ENCODE measurements at regions not wholly inside any gene's neighbourhood (a gene's known extent, or its start where the extent isn't known, plus 50 kb on each side); places are given as distances from the start of the nearest gene placed in this dataset.

GRCh38 chr6:21337263-21337662, 256.3 kb upstream of the SOX4 start:
- no peak for TF ChIP-seq YY1 (tag by site-specific recombination; IDR thresholded peaks at IDR 0.05)
- TF ChIP-seq ZNF670 (tag by site-specific recombination; IDR thresholded peaks at IDR 0.05; ENCODE audit: low read depth) = no peak
- TF ChIP-seq SP7 (tag by site-specific recombination; IDR thresholded peaks at IDR 0.05) = no peak
- TF ChIP-seq ZNF138 (tag by site-specific recombination; IDR thresholded peaks at IDR 0.05; ENCODE audit: borderline replicate concordance) = no peak
- TF ChIP-seq ZNF513 (tag by site-specific recombination; IDR thresholded peaks at IDR 0.05) = peak; percentile 82
- TF ChIP-seq PRDM4 (tag by site-specific recombination; IDR thresholded peaks at IDR 0.05) = no peak
- no peak for TF ChIP-seq BCL11B (tag by site-specific recombination; IDR thresholded peaks at IDR 0.05; ENCODE audit: low read depth)
- TF ChIP-seq ZNF280C (tag by site-specific recombination; IDR thresholded peaks at IDR 0.05) = no peak
- no peak for TF ChIP-seq ZNF621 (tag by site-specific recombination; IDR thresholded peaks at IDR 0.05)
- no peak for TF ChIP-seq ZSCAN23 (tag by site-specific recombination; IDR thresholded peaks at IDR 0.05)
- TF ChIP-seq ZNF248 (tag by site-specific recombination; IDR thresholded peaks at IDR 0.05) = no peak
- TF ChIP-seq ZNF26 (tag by site-specific recombination; IDR thresholded peaks at IDR 0.05) = 0 out of 2 replicates have a peak, but pooled peaks have one; percentile 27
- no peak for TF ChIP-seq ZNF544 (tag by site-specific recombination; IDR thresholded peaks at IDR 0.05)
- TF ChIP-seq ZNF302 (tag by site-specific recombination; IDR thresholded peaks at IDR 0.05; ENCODE audit: low read depth) = no peak
- TF ChIP-seq ZNF311 (tag by site-specific recombination; IDR thresholded peaks at IDR 0.05; ENCODE audit: borderline replicate concordance) = no peak
- POLR2A ChIA-PET = no interaction called here
- H3K27ac ChIP-seq (ENCODE audit: extremely low read depth, low read depth, low read length) = no peak overlapping the region
- no peaks in the 10 kb centered on the region for H3K4me1 ChIP-seq (ENCODE audit: control insufficient read depth, insufficient read depth, low read length)
- H3K4me3 ChIP-seq (ENCODE audit: low read depth, low read length) = no peak overlapping the region
- H3K9me3 ChIP-seq (ENCODE audit: control insufficient read depth, insufficient read depth, low read depth, low read length) = no peaks in the 10 kb centered on the region
- H3K36me3 ChIP-seq (ENCODE audit: control insufficient read depth in 2 of 2, insufficient read depth in 1 of 2, low read length in 2 of 2) = no peaks in the 10 kb centered on the region
- CTCF ChIA-PET = interaction anchor here (1.1 kb wide), 1 partner anchor 119 kb away, joined by 4 read pairs; no protein-coding TSS in a partner anchor

GRCh38 chr6:21340573-21340972, 253.0 kb upstream of the SOX4 start:
- POLR2A ChIA-PET = no interaction called here
- Histone ChIP-seq H3K4me3 (ENCODE audit: low read depth, low read length) (no peak overlapping the region), H3K4me1 (ENCODE audit: control insufficient read depth, insufficient read depth, low read length) (no peaks in the 10 kb centered on the region), H3K27ac (ENCODE audit: extremely low read depth, low read depth, low read length) (no peak overlapping the region), H3K9me3 (ENCODE audit: control insufficient read depth, insufficient read depth, low read depth, low read length) (no peaks in the 10 kb centered on the region), H3K36me3 (ENCODE audit: control insufficient read depth in 2 of 2, insufficient read depth in 1 of 2, low read length in 2 of 2) (no peaks in the 10 kb centered on the region)
- CTCF ChIA-PET = interaction anchor here (0.6 kb wide), 1 partner anchor 426 kb away, joined by 4 read pairs; no protein-coding TSS in a partner anchor
- TF ChIP-seq ZBTB1 (tag by site-specific recombination; IDR thresholded peaks at IDR 0.05) = no peak
- TF ChIP-seq GLIS1 (tag by site-specific recombination; IDR thresholded peaks at IDR 0.05) = no peak
